AG09309 (cell line): ENCODE measurements at regions not wholly inside any gene's neighbourhood (a gene's known extent, or its start where the extent isn't known, plus 50 kb on each side); places are given as distances from the start of the nearest gene placed in this dataset.

Experiments used
- DNase-seq: peaks from one replicate; pipeline ENCODE4 v3.0.0-alpha.2; 2010; ENCODE audit warnings: low read depth
- H3K4me3 ChIP-seq: 2 replicates; pipeline ENCODE4 v1.5.1; 2011; ENCODE audit warnings: mild to moderate bottlenecking, low read depth, low read length, moderate library complexity; ENCODE audit not compliant: control insufficient read depth
- CTCF ChIP-seq: IDR thresholded peaks from 2 replicates; pipeline ENCODE4 v1.5.1; 2011; ENCODE audit warnings: mild to moderate bottlenecking, low read depth, low read length, inconsistent platforms; ENCODE audit not compliant: insufficient read depth, control insufficient read depth; ENCODE audit errors: missing control alignments

- DNase-seq, result no peak
Measured at GRCh38 chr5:165026971-165027370, 1521.6 kb downstream of the MAT2B start.

GRCh38 chr5:165028356-165028755, 1522.9 kb downstream of the MAT2B start:
- TF ChIP-seq CTCF, result no peak
- no peak overlapping the region for H3K4me3 ChIP-seq
- DNase-seq, result no peak

More at GRCh38 chr5:165026971-165027370, 1521.6 kb downstream of the MAT2B start:
- no peak overlapping the region for H3K4me3 ChIP-seq
- TF ChIP-seq CTCF, result no peak

GRCh38 chr5:165029099-165029870, 1523.9 kb downstream of the MAT2B start:
- DNase-seq, result no peak
- no peak overlapping the region for H3K4me3 ChIP-seq
- TF ChIP-seq CTCF, result no peak

- no peak for DNase-seq
- no peak overlapping the region for H3K4me3 ChIP-seq
- no peak for TF ChIP-seq CTCF
Measured at GRCh38 chr5:165030971-165031370, 1525.6 kb downstream of the MAT2B start.

- no peak overlapping the region for H3K4me3 ChIP-seq
- no peak for DNase-seq
- TF ChIP-seq CTCF, result no peak
Measured at GRCh38 chr5:165031371-165031770, 1526.0 kb downstream of the MAT2B start.

GRCh38 chr5:165035520-165035919, 1530.1 kb downstream of the MAT2B start:
- H3K4me3 ChIP-seq, result no peak overlapping the region
- no peak for DNase-seq
- TF ChIP-seq CTCF, result no peak
